Testis (tissue), 2 donors: ENCODE measurements at regions not wholly inside any gene's neighbourhood (a gene's known extent, or its start where the extent isn't known, plus 50 kb on each side); places are given as distances from the start of the nearest gene placed in this dataset.
"Not testable (repeated sequence)": the region's sequence is repeated elsewhere in the genome, so short reads cannot be mapped to it uniquely, and the experiment has no call there.

ENCODE experiments used
- DNase-seq: peaks from one replicate; pipeline ENCODE4 v3.0.0-alpha.2; 2019
- H3K27ac ChIP-seq, 2 donors: fragments of 200-600 bp; sonication (generic); one replicate each; pipeline ENCODE4 v1.5.1; 2019
- H3K27me3 ChIP-seq: fragments of 200-600 bp; sonication (generic); one replicate; pipeline ENCODE4 v1.5.1; 2019
- H3K36me3 ChIP-seq: fragments of 200-600 bp; sonication (generic); one replicate; pipeline ENCODE4 v1.5.1; 2017; ENCODE audit warnings: low read depth; ENCODE audit errors: missing control alignments
- H3K4me1 ChIP-seq: fragments of 200-600 bp; sonication (generic); one replicate; pipeline ENCODE4 v1.5.1; 2019
- H3K4me3 ChIP-seq, 2 donors: fragments of 200-600 bp; sonication (generic); one replicate each; pipeline ENCODE4 v1.5.1; 2017 to 2019
- H3K9me3 ChIP-seq: fragments of 200-600 bp; sonication (generic); one replicate; pipeline ENCODE4 v1.5.1; 2017
- POLR2A ChIP-seq: fragments of 450-650 bp; IDR thresholded peaks from one replicate; pipeline ENCODE4 v1.6.1; 2017; ENCODE audit warnings: antibody characterized with exemption, mild to moderate bottlenecking, moderate library complexity
- WGBS, 2 donors: methylation state at CpG; one replicate each; pipeline ENCODE4 v1.1.5; 2018; 5-methylcytosine and 5-hydroxymethylcytosine counted together
- intact Hi-C: fragments of 100-400 bp; cut with DNase I; formaldehyde crosslinking; loops from one replicate; pipeline ENCODE4 v1.15.1; 2023; ENCODE audit warnings: low total_unique reads
- TF ChIP-seq, protein P1 (sequence below), 3 experiments: fragments of 450-650 bp in 2 of 3; fragments of 200-600 bp in 1 of 3; sonication (generic) in 1 of 3; IDR thresholded peaks; one replicate each; pipeline ENCODE4 v1.5.1; 2016 to 2019; ENCODE audit warnings: antibody characterized with exemption in 3 of 3, mild to moderate bottlenecking in 2 of 3, moderate library complexity in 1 of 3

DNA sequence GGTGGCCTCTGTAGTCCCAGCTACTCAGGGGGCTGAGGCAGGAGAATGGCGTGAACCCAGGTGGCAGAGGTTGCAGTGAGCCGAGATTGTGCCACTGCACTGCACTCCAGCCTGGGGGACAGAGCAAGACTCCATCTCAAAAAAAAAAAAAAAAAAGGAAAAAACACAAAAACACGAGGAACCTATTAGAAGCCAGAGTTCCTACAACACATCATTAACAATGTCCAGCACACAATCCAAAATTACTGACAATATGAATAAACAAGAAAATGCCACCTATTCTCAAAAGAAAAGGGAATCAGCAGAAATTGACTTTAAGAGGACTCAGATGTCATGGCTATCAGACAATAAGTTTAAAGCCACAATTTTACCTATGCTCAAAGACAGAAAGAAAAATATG lies 57.3 kb upstream of the HS3ST3A1 start:
- H3K27ac ChIP-seq, H3K27me3 ChIP-seq, H3K9me3 ChIP-seq, intact Hi-C loops, DNase-seq, H3K4me1 ChIP-seq, H3K36me3 ChIP-seq, H3K4me3 ChIP-seq: not testable (repeated sequence)
- 98 to 100% methylated on average over 3 of the region's 3 CpGs for WGBS, 2 donors

DNA sequence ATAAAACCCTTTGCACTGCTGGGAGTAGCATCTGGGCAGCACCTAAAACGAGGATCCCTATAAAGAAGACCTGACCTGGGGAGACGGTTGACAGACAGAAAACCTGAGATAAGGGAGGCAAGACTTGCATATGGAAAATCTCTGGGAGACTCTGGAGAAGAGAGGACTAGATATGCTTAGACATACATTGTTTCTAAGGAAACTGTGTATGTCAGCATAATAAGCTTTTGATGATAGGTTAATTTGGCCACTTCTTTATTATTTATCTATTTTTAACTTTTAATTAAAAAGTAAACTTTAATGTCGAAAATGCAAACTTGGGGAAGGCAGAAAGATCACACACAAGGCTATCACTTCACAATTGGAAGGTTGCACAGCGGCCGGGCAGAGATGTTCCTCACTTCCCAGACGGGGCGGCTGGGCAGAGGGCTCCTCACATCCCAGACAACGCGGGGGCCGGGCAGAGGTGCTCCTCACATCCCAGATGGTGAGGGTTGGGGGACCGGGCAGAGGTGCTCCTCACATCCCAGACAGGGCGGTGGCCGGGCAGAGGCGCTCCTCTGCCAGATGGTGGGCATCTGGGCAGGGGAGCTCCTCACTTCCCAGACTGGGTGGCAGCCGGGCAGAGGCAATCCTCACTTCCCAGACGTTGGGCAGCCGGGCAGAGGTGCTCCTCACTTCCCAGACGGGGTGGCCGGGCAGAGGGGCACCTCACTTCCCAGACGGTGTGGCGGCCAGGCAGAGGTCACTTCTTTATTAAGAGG lies 64.3 kb upstream of the HS3ST3A1 start:
- H3K36me3 ChIP-seq = no peaks in the 10 kb centered on the region
- 89 to 92% methylated on average over 18 to 20 of the region's 21 CpGs for WGBS, 2 donors
- no peak overlapping the region for H3K27ac ChIP-seq
- no peak for DNase-seq
- TF ChIP-seq, protein P1, sequence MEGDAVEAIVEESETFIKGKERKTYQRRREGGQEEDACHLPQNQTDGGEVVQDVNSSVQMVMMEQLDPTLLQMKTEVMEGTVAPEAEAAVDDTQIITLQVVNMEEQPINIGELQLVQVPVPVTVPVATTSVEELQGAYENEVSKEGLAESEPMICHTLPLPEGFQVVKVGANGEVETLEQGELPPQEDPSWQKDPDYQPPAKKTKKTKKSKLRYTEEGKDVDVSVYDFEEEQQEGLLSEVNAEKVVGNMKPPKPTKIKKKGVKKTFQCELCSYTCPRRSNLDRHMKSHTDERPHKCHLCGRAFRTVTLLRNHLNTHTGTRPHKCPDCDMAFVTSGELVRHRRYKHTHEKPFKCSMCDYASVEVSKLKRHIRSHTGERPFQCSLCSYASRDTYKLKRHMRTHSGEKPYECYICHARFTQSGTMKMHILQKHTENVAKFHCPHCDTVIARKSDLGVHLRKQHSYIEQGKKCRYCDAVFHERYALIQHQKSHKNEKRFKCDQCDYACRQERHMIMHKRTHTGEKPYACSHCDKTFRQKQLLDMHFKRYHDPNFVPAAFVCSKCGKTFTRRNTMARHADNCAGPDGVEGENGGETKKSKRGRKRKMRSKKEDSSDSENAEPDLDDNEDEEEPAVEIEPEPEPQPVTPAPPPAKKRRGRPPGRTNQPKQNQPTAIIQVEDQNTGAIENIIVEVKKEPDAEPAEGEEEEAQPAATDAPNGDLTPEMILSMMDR (IDR thresholded peaks at IDR 0.05) = no peak
- no peak for TF ChIP-seq POLR2A
- intact Hi-C loops = no loop called here
- H3K4me3 ChIP-seq = no peak overlapping the region
- H3K27me3 ChIP-seq = no peaks in the 10 kb centered on the region
- no peaks in the 10 kb centered on the region for H3K4me1 ChIP-seq
- no peaks in the 10 kb centered on the region for H3K9me3 ChIP-seq

DNA sequence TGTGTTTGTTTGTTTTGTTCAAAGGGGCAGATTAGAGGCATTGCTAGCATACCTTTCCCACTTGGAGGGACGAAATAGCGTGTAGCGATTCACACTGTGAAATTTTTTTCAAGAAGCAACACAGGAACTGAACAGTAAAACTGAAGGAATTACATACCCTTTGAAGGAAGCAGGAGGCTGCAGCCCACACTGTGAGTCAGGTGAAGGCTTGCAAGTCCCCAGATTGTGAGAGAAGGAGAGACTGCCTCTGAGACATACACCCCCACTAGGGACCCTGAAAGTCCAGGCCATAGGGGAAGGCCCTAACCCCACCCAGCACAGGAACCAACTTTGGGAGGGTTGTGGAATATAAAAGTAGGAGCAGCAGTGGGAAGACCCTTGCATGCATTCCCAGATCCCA lies 69.6 kb upstream of the HS3ST3A1 start:
- Histone ChIP-seq H3K27me3 (no peaks in the 10 kb centered on the region), H3K4me3 (no peak overlapping the region), H3K36me3 (no peaks in the 10 kb centered on the region), H3K27ac (no peak overlapping the region), H3K9me3 (no peaks in the 10 kb centered on the region), H3K4me1 (no peaks in the 10 kb centered on the region)
- intact Hi-C loops = no loop called here
- 26 to 36% methylated on average over 3 of the region's 3 CpGs for WGBS, 2 donors
- DNase-seq = no peak
- TF ChIP-seq POLR2A = no peak
- TF ChIP-seq, protein P1 (IDR thresholded peaks at IDR 0.05) = no peak

DNA sequence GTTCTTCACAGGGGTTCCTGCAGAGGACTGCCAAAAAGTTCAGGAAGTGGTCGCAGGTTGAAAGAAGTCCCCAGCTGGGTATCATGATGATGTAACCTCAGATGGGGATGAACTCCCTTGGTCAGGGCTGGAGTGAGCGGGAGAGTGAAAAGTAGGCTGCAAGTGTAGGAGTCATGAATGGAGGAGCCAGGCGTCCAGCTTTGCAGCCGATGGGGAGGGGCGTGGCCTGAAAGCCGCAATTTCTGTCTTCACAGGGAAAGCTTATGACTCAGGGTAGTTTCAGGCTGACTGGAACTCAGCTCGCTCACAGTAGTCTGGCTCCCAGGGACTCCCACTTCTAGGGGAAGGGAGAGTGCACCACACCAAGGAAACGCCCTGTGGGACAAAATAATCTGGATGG lies 70.0 kb upstream of the HS3ST3A1 start:
- TF ChIP-seq, protein P1 (IDR thresholded peaks at IDR 0.05) = no peak
- TF ChIP-seq POLR2A = no peak
- Histone ChIP-seq H3K4me1 (no peaks in the 10 kb centered on the region), H3K27me3 (no peaks in the 10 kb centered on the region), H3K27ac (no peak overlapping the region), H3K4me3 (no peak overlapping the region), H3K9me3 (no peaks in the 10 kb centered on the region), H3K36me3 (no peaks in the 10 kb centered on the region)
- no peak for DNase-seq
- 56% methylated on average over 7 to 8 of the region's 8 CpGs for WGBS, 2 donors
- intact Hi-C loops = no loop called here

DNA sequence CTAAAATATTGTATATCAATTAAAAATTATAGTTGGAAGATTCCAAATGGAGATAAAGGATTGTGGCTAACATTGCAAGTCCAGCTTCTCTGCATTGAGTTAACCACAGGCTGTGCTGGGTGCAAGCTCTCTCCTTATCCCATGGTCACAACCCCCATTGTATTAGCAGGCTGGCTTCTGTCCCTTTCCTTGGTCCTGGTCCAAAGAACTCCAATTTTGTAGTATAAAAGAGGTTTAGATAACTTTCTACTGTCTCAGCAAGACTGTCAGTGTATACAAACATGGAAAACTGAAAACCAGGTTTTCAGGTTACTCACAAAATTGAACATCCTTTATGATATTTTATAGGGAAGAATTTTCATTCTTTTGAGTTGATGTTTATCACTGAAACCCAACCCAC lies 76.6 kb upstream of the HS3ST3A1 start:
- intact Hi-C loops = no loop called here

More for the DNA sequence above, 76.6 kb upstream of the HS3ST3A1 start:
- Histone ChIP-seq H3K4me3 (no peak overlapping the region), H3K4me1 (no peaks in the 10 kb centered on the region), H3K9me3 (no peaks in the 10 kb centered on the region), H3K27me3 (no peaks in the 10 kb centered on the region), H3K27ac (no peak overlapping the region), H3K36me3 (no peaks in the 10 kb centered on the region)
- TF ChIP-seq, protein P1 (IDR thresholded peaks at IDR 0.05) = no peak
- no peak for DNase-seq
